ENCODE measurements at regions not wholly inside any gene's neighbourhood (a gene's known extent, or its start where the extent isn't known, plus 50 kb on each side); places are given as distances from the start of the nearest gene placed in this dataset.
A peak's percentile ranks its signal among the peaks of the same experiment; 100 is the strongest.
"Not testable (repeated sequence)": the region's sequence is repeated elsewhere in the genome, so short reads cannot be mapped to it uniquely, and the experiment has no call there.

- no peak overlapping the region for H3K4me3 ChIP-seq (ENCODE audit: low read length)
- H3K27ac ChIP-seq (ENCODE audit: low read length), result no peak overlapping the region
Measured at GRCh38 chr11:37907436-37908218, 1309.6 kb upstream of the RAG2 start.

DNA sequence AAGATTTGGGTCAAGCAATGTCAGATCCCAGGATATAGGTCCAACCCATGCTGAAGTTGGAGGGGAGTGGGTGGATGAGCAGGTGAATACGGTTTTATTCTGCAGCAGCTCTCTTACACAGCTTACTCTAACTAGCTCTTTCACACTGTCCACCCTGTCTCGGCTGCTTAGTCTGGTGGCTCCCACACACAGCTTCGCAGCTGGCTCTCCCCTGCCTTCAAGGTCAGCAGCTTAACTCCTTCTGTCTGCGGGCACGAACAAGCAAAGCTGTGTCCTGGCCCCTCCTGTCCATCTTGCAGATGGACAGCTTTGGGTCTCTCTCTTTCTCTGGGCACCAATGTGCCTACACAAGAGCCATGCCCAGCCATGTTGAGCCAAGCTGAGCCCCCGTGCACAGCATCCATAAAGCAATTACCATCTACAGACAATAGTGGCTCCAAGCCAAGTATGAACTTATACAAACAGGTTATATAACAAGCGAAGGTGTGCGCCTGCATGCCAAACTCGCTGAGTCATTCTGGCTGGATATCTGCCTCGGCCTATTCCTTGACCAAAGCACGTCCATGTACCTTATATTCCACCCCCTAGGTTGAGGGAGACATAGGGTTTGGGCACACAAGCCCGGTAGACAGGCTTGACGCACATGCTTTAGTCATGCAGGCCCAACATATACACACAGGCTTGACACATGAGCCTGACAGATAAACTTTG, 1307.8 kb upstream of the RAG2 start:
- no peaks in the 10 kb centered on the region for H3K27me3 ChIP-seq (ENCODE audit: control insufficient read depth, insufficient read depth)
- no peaks in the 10 kb centered on the region for H3K4me1 ChIP-seq (ENCODE audit: control insufficient read depth, insufficient read depth, low read length)
- intact Hi-C loops (cut with DNase I), result no loop called here
- WGBS, result 85% methylated on average over 13 of the region's 13 CpGs
- H3K9me3 ChIP-seq (ENCODE audit: control insufficient read depth, low read length), result no peaks in the 10 kb centered on the region
- DNase-seq, result no peak
- H3K27ac ChIP-seq (ENCODE audit: low read length), result no peak overlapping the region
- no peak for ATAC-seq
- H3K4me3 ChIP-seq (ENCODE audit: low read length), result no peak overlapping the region

More at GRCh38 chr11:37907436-37908218, 1309.6 kb upstream of the RAG2 start:
- H3K9me3 ChIP-seq (ENCODE audit: control insufficient read depth, low read length), result no peaks in the 10 kb centered on the region
- no peaks in the 10 kb centered on the region for H3K27me3 ChIP-seq (ENCODE audit: control insufficient read depth, insufficient read depth)
- peak in 1 of 2 donors; percentile 14 for ATAC-seq
- H3K4me1 ChIP-seq (ENCODE audit: control insufficient read depth, insufficient read depth, low read length), result no peaks in the 10 kb centered on the region
- WGBS, result 78% methylated on average over 20 of the region's 20 CpGs
- peak in 2 of 3 donors; percentile 3 to 12 for DNase-seq
- intact Hi-C loops (cut with DNase I), result no loop called here

DNA sequence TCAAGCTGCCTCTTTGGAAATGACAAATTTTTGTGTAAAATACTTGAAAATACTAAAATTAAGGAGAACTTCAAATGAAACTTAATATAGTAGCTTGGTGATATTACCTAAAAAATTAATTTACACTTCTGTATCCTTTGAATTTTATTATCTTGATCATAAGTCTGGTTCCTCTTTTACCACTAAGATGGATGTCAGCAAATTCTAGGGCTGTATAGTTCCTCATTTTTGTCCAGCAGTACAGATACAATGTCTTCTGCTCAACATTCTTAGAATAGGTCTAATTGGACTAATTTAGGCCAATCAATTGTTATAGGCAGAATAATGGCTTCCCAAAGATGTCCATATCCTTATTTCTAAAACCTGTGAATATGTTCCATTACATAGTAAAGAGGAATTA, 1298.0 kb upstream of the RAG2 start:
- no peaks in the 10 kb centered on the region for H3K27me3 ChIP-seq (ENCODE audit: control insufficient read depth, insufficient read depth)
- peaks cover 3% of the 10 kb centered on the region for H3K9me3 ChIP-seq (ENCODE audit: control insufficient read depth, low read length)
- no peaks in the 10 kb centered on the region for H3K4me1 ChIP-seq (ENCODE audit: control insufficient read depth, insufficient read depth, low read length)
- intact Hi-C loops (cut with DNase I), result no loop called here
- no peak overlapping the region for H3K4me3 ChIP-seq (ENCODE audit: low read length)
- no peak for ATAC-seq
- no peak overlapping the region for H3K27ac ChIP-seq (ENCODE audit: low read length)
- no peak for DNase-seq

DNA sequence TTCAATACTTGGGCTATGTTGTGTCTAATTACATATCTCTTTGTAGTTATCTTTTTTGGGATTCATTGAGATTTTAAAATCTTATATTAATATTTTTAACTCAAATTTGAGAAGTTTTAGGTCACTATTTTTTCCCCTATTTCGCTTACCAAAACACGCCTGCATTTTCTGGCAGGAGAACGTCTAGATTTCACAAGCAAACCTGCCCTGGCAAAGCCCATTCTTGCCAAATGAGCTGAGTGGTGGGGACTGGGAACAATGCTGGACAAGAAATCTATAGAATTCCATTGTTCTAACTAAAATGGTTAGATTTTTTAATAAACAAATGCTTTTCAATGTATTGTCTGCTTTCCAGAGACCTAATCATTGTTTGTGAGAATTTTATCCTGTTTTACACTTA, 1283.7 kb upstream of the RAG2 start:
- ATAC-seq (no peak), DNase-seq (no peak)
- H3K4me1 ChIP-seq (ENCODE audit: control insufficient read depth, insufficient read depth, low read length), result no peaks in the 10 kb centered on the region
- intact Hi-C loops (cut with DNase I), result no loop called here
- H3K27me3 ChIP-seq (ENCODE audit: control insufficient read depth, insufficient read depth), result no peaks in the 10 kb centered on the region
- H3K9me3 ChIP-seq (ENCODE audit: control insufficient read depth, low read length), result no peaks in the 10 kb centered on the region
- no peak overlapping the region for H3K27ac ChIP-seq (ENCODE audit: low read length)
- 83% methylated on average over 3 of the region's 3 CpGs for WGBS
- no peak overlapping the region for H3K4me3 ChIP-seq (ENCODE audit: low read length)

- H3K27me3 ChIP-seq (ENCODE audit: control insufficient read depth, insufficient read depth), result no peaks in the 10 kb centered on the region
- H3K27ac ChIP-seq (ENCODE audit: low read length), result no peak overlapping the region
- no peaks in the 10 kb centered on the region for H3K9me3 ChIP-seq (ENCODE audit: control insufficient read depth, low read length)
- WGBS, result 93% methylated on average over 1 of the region's 1 CpG
- intact Hi-C loops (cut with DNase I), result no loop called here
- H3K4me3 ChIP-seq (ENCODE audit: low read length), result no peak overlapping the region
- no peaks in the 10 kb centered on the region for H3K4me1 ChIP-seq (ENCODE audit: control insufficient read depth, insufficient read depth, low read length)
- DNase-seq, result no peak
- no peak for ATAC-seq
Measured at GRCh38 chr11:37861671-37862070, 1263.6 kb upstream of the RAG2 start.

GRCh38 chr11:37858806-37859537, 1260.9 kb upstream of the RAG2 start:
- H3K4me3 ChIP-seq (ENCODE audit: low read length); H3K27me3 ChIP-seq (ENCODE audit: control insufficient read depth, insufficient read depth); ATAC-seq; intact Hi-C loops (cut with DNase I); H3K27ac ChIP-seq (ENCODE audit: low read length); H3K9me3 ChIP-seq (ENCODE audit: control insufficient read depth, low read length); H3K4me1 ChIP-seq (ENCODE audit: control insufficient read depth, insufficient read depth, low read length); DNase-seq: not testable (repeated sequence)
- 57% methylated on average over 7 of the region's 7 CpGs for WGBS

- ATAC-seq (no peak), DNase-seq (no peak)
- H3K4me3 ChIP-seq (ENCODE audit: low read length), result no peak overlapping the region
- H3K27ac ChIP-seq (ENCODE audit: low read length), result no peak overlapping the region
- H3K27me3 ChIP-seq (ENCODE audit: control insufficient read depth, insufficient read depth), result no peaks in the 10 kb centered on the region
- no peaks in the 10 kb centered on the region for H3K9me3 ChIP-seq (ENCODE audit: control insufficient read depth, low read length)
- WGBS, result 93% methylated on average over 1 of the region's 1 CpG
- intact Hi-C loops (cut with DNase I), result no loop called here
- no peaks in the 10 kb centered on the region for H3K4me1 ChIP-seq (ENCODE audit: control insufficient read depth, insufficient read depth, low read length)
Measured at GRCh38 chr11:37858398-37858797, 1260.4 kb upstream of the RAG2 start.

DNA sequence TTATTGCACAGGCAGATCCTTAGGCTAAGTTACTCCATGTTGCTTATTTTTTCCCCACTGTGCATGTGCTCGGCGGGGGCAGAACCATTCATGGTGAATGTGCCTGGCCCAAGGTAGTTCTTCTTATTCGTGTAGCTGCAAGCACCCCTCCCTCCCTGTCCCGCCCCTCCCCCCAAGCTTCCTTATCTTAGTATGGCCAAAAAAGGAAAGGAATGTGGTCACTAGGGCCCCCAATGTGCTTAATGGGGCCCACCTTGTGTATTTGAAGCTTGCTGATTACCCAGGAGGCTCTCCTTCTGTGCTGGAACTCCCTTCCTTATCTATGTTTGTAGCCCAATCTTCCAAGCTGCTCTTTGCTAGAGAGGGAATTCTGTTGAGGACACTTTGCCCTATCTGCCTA, 1259.7 kb upstream of the RAG2 start:
- 72% methylated on average over 4 of the region's 4 CpGs for WGBS
- ATAC-seq, result no peak
- DNase-seq, result no peak
- no peaks in the 10 kb centered on the region for H3K4me1 ChIP-seq (ENCODE audit: control insufficient read depth, insufficient read depth, low read length)
- intact Hi-C loops (cut with DNase I), result no loop called here
- H3K9me3 ChIP-seq (ENCODE audit: control insufficient read depth, low read length), result no peaks in the 10 kb centered on the region
- no peaks in the 10 kb centered on the region for H3K27me3 ChIP-seq (ENCODE audit: control insufficient read depth, insufficient read depth)
- H3K4me3 ChIP-seq (ENCODE audit: low read length), result no peak overlapping the region
- no peak overlapping the region for H3K27ac ChIP-seq (ENCODE audit: low read length)

DNA sequence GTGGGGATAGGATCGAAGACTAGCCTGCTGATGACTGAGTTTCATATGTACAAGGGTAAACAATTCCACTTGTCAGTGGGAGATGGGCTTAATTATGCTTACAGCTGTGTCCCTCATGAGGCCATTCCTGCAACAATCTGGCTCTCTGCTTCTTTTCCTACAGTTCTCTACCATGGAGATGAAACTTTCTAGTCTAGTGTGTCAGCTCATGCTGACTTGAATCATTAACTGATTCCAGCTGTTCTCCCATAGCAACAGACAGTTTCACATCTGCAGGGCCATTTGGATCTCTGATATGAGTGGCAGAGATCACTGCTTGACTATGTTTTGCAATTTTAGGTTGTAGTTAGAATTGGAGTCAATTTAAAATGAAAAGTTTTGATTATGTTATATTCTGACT, 1251.7 kb upstream of the RAG2 start:
- DNase-seq (no peak), ATAC-seq (no peak)
- no peak overlapping the region for H3K4me3 ChIP-seq (ENCODE audit: low read length)
- H3K9me3 ChIP-seq (ENCODE audit: control insufficient read depth, low read length), result no peaks in the 10 kb centered on the region
- WGBS, result 39% methylated on average over 1 of the region's 1 CpG
- no peaks in the 10 kb centered on the region for H3K4me1 ChIP-seq (ENCODE audit: control insufficient read depth, insufficient read depth, low read length)
- no peak overlapping the region for H3K27ac ChIP-seq (ENCODE audit: low read length)
- intact Hi-C loops (cut with DNase I), result no loop called here
- H3K27me3 ChIP-seq (ENCODE audit: control insufficient read depth, insufficient read depth), result no peaks in the 10 kb centered on the region

GRCh38 chr11:37843603-37844002, 1245.6 kb upstream of the RAG2 start:
- no peaks in the 10 kb centered on the region for H3K4me1 ChIP-seq (ENCODE audit: control insufficient read depth, insufficient read depth, low read length)
- no peak overlapping the region for H3K27ac ChIP-seq (ENCODE audit: low read length)
- H3K4me3 ChIP-seq (ENCODE audit: low read length), result no peak overlapping the region
- 62% methylated on average over 2 of the region's 2 CpGs for WGBS
- intact Hi-C loops (cut with DNase I), result no loop called here
- no peak for DNase-seq
- H3K9me3 ChIP-seq (ENCODE audit: control insufficient read depth, low read length), result no peaks in the 10 kb centered on the region
- no peak for ATAC-seq
- no peaks in the 10 kb centered on the region for H3K27me3 ChIP-seq (ENCODE audit: control insufficient read depth, insufficient read depth)

- H3K9me3 ChIP-seq (ENCODE audit: control insufficient read depth, low read length), result no peaks in the 10 kb centered on the region
- no peak overlapping the region for H3K4me3 ChIP-seq (ENCODE audit: low read length)
- no peak for ATAC-seq
- no peak for DNase-seq
- 65% methylated on average over 2 of the region's 2 CpGs for WGBS
- H3K27me3 ChIP-seq (ENCODE audit: control insufficient read depth, insufficient read depth), result no peaks in the 10 kb centered on the region
- no peak overlapping the region for H3K27ac ChIP-seq (ENCODE audit: low read length)
- no peaks in the 10 kb centered on the region for H3K4me1 ChIP-seq (ENCODE audit: control insufficient read depth, insufficient read depth, low read length)
- intact Hi-C loops (cut with DNase I), result no loop called here
Measured at GRCh38 chr11:37841016-37841415, 1243.0 kb upstream of the RAG2 start.
